Esophagus (tissue), 2 donors: ENCODE measurements at regions not wholly inside any gene's neighbourhood (a gene's known extent, or its start where the extent isn't known, plus 50 kb on each side); places are given as distances from the start of the nearest gene placed in this dataset.

Source experiments
- H3K27ac ChIP-seq, 2 donors: one replicate each; pipeline ENCODE4 v1.5.1; 2013; ENCODE audit warnings: low read depth in 2 of 2, mild to moderate bottlenecking in 2 of 2, inconsistent platforms in 1 of 2, low read length in 1 of 2, moderate library complexity in 1 of 2
- H3K27me3 ChIP-seq, 2 donors: one replicate each; pipeline ENCODE4 v1.6.1; 2013; ENCODE audit warnings: low read length in 2 of 2, control low read depth in 1 of 2, mild to moderate bottlenecking in 1 of 2; ENCODE audit not compliant: insufficient read depth in 2 of 2, control insufficient read depth in 1 of 2
- H3K36me3 ChIP-seq, 2 donors: one replicate each; pipeline ENCODE4 v1.6.1; 2013; ENCODE audit warnings: low read length in 1 of 2; ENCODE audit not compliant: control insufficient read depth in 2 of 2, insufficient read depth in 2 of 2
- H3K4me1 ChIP-seq, 2 donors: one replicate each; pipeline ENCODE4 v1.6.1; 2013; ENCODE audit warnings: low read length in 1 of 2; ENCODE audit not compliant: control insufficient read depth in 2 of 2, insufficient read depth in 2 of 2
- H3K4me3 ChIP-seq, 2 donors: one replicate each; pipeline ENCODE4 v1.5.1; 2013; ENCODE audit warnings: low read length in 2 of 2, mild to moderate bottlenecking in 2 of 2, low read depth in 1 of 2, moderate library complexity in 1 of 2
- H3K9me3 ChIP-seq, 2 donors: one replicate each; pipeline ENCODE4 v1.6.1; 2013; ENCODE audit warnings: mild to moderate bottlenecking in 2 of 2, low read depth in 1 of 2, low read length in 1 of 2, moderate library complexity in 1 of 2; ENCODE audit not compliant: control insufficient read depth in 2 of 2, insufficient read depth in 1 of 2
- WGBS, 2 donors: extraction: QIAGEN DNeasy Blood & Tissue Kit; methylation state at CpG; one replicate each; pipeline ENCODE4 v1.1.7; 2013; 5-methylcytosine and 5-hydroxymethylcytosine counted together
- donor health status: healthy with polysubstance abuse.
- donor health status: Bipolar disorder and iron deficiency.

- Histone ChIP-seq H3K36me3 (no peaks in the 10 kb centered on the region), H3K9me3 (no peaks in the 10 kb centered on the region), H3K27me3 (no peaks in the 10 kb centered on the region), H3K27ac (no peak overlapping the region), H3K4me3 (no peak overlapping the region), H3K4me1 (peaks cover 0 to 3% of the 10 kb centered on the region in 2 donors)
- WGBS, 2 donors: 81 to 93% methylated on average over 1 of the region's 1 CpG
These were observed 141.8 kb downstream of the FAM43A start for GRCh38 chr3:194827486-194827885.

- Histone ChIP-seq H3K27ac (no peak overlapping the region), H3K9me3 (no peaks in the 10 kb centered on the region), H3K4me1 (peaks cover 0 to 3% of the 10 kb centered on the region in 2 donors), H3K4me3 (no peak overlapping the region), H3K27me3 (no peaks in the 10 kb centered on the region), H3K36me3 (no peaks in the 10 kb centered on the region)
- WGBS, 2 donors: 87 to 88% methylated on average over 6 of the region's 6 CpGs
These were observed 142.4 kb downstream of the FAM43A start for GRCh38 chr3:194828116-194828515.

- Histone ChIP-seq H3K4me1 (peaks cover 0 to 3% of the 10 kb centered on the region in 2 donors), H3K36me3 (no peaks in the 10 kb centered on the region), H3K9me3 (no peaks in the 10 kb centered on the region), H3K4me3 (no peak overlapping the region), H3K27ac (no peak overlapping the region), H3K27me3 (no peaks in the 10 kb centered on the region)
- WGBS, 2 donors: 78 to 91% methylated on average over 4 of the region's 4 CpGs
These were observed 143.2 kb downstream of the FAM43A start for GRCh38 chr3:194828926-194829325.

GRCh38 chr3:194830401-194830800 is 144.7 kb downstream of the FAM43A start:
- H3K4me1 ChIP-seq: no peaks in the 10 kb centered on the region
- H3K36me3 ChIP-seq: no peaks in the 10 kb centered on the region
- no peak overlapping the region for H3K4me3 ChIP-seq
- H3K27ac ChIP-seq: no peak overlapping the region
- WGBS, 2 donors: 54 to 75% methylated on average over 6 of the region's 6 CpGs
- H3K27me3 ChIP-seq: no peaks in the 10 kb centered on the region
- no peaks in the 10 kb centered on the region for H3K9me3 ChIP-seq

GRCh38 chr3:194830978-194831377 is 145.3 kb downstream of the FAM43A start:
- 87 to 95% methylated on average over 1 of the region's 1 CpG for WGBS, 2 donors
- no peak overlapping the region for H3K27ac ChIP-seq

GRCh38 chr3:194832346-194833104 is 146.8 kb downstream of the FAM43A start:
- H3K27ac ChIP-seq: no peak overlapping the region
- H3K9me3 ChIP-seq: no peaks in the 10 kb centered on the region
- WGBS, 2 donors: 84 to 86% methylated on average over 5 of the region's 5 CpGs
- no peaks in the 10 kb centered on the region for H3K4me1 ChIP-seq
- no peaks in the 10 kb centered on the region for H3K36me3 ChIP-seq
- H3K4me3 ChIP-seq: no peak overlapping the region
- no peaks in the 10 kb centered on the region for H3K27me3 ChIP-seq

More at GRCh38 chr3:194830978-194831377, 145.3 kb downstream of the FAM43A start:
- Histone ChIP-seq H3K36me3 (no peaks in the 10 kb centered on the region), H3K27me3 (no peaks in the 10 kb centered on the region), H3K4me1 (no peaks in the 10 kb centered on the region), H3K9me3 (no peaks in the 10 kb centered on the region), H3K4me3 (no peak overlapping the region)

GRCh38 chr3:194833114-194833910 is 147.6 kb downstream of the FAM43A start:
- no peaks in the 10 kb centered on the region for H3K4me1 ChIP-seq
- no peaks in the 10 kb centered on the region for H3K36me3 ChIP-seq
- no peaks in the 10 kb centered on the region for H3K9me3 ChIP-seq
- 90 to 91% methylated on average over 14 of the region's 14 CpGs for WGBS, 2 donors
- H3K4me3 ChIP-seq: no peak overlapping the region
- H3K27ac ChIP-seq: no peak overlapping the region
- H3K27me3 ChIP-seq: no peaks in the 10 kb centered on the region

- Histone ChIP-seq H3K4me3 (no peak overlapping the region), H3K36me3 (no peaks in the 10 kb centered on the region), H3K27ac (no peak overlapping the region), H3K9me3 (no peaks in the 10 kb centered on the region), H3K27me3 (no peaks in the 10 kb centered on the region), H3K4me1 (no peaks in the 10 kb centered on the region)
- WGBS, 2 donors: 95 to 96% methylated on average over 1 of the region's 1 CpG
These were observed 151.0 kb downstream of the FAM43A start for GRCh38 chr3:194836661-194837060.

GRCh38 chr3:194837457-194838127 is 151.9 kb downstream of the FAM43A start:
- 85 to 90% methylated on average over 9 of the region's 9 CpGs for whole genome bisulfite sequencing, 2 donors
- Histone ChIP-seq H3K4me1 (no peaks in the 10 kb centered on the region), H3K36me3 (no peaks in the 10 kb centered on the region), H3K27me3 (no peaks in the 10 kb centered on the region), H3K4me3 (no peak overlapping the region), H3K9me3 (no peaks in the 10 kb centered on the region), H3K27ac (no peak overlapping the region)
